ENCODE measurements at regions not wholly inside any gene's neighbourhood (a gene's known extent, or its start where the extent isn't known, plus 50 kb on each side); places are given as distances from the start of the nearest gene placed in this dataset.
A peak's percentile ranks its signal among the peaks of the same experiment; 100 is the strongest.

DNA sequence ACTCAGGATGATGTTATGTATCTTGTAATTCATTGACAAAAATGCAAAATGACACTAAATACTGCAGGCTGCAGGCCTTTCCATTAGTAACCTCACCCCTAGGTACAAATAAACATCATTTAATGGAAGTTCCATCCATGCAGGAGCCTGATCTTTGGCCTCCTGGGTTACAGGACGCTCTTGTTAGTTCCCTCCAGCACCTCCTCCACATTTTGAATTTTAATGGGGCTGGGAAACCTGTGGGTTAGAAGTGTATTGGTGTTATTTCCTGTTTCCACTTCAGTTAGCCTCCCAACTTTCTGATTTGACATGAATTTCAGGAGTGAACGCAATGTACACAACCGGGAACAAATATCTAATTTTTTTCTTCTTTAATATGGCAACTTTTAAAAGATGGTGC is 237.1 kb upstream of the ARGLU1 start:
- DNase-seq (no peak), ATAC-seq (no peak)
- no peak overlapping the region for H3K4me3 ChIP-seq
- peak overlapping the region in 2 of 12 donors; percentile 1 to 26 for H3K27ac ChIP-seq
- no peaks in the 10 kb centered on the region for H3K36me3 ChIP-seq
- peaks cover 0 to 6% (median 0%) of the 10 kb centered on the region in 12 donors for H3K4me1 ChIP-seq
- no peaks in the 10 kb centered on the region for H3K9me3 ChIP-seq
- no peak for TF ChIP-seq POLR2A (IDR thresholded peaks at IDR 0.05)
- TF ChIP-seq, protein P1, sequence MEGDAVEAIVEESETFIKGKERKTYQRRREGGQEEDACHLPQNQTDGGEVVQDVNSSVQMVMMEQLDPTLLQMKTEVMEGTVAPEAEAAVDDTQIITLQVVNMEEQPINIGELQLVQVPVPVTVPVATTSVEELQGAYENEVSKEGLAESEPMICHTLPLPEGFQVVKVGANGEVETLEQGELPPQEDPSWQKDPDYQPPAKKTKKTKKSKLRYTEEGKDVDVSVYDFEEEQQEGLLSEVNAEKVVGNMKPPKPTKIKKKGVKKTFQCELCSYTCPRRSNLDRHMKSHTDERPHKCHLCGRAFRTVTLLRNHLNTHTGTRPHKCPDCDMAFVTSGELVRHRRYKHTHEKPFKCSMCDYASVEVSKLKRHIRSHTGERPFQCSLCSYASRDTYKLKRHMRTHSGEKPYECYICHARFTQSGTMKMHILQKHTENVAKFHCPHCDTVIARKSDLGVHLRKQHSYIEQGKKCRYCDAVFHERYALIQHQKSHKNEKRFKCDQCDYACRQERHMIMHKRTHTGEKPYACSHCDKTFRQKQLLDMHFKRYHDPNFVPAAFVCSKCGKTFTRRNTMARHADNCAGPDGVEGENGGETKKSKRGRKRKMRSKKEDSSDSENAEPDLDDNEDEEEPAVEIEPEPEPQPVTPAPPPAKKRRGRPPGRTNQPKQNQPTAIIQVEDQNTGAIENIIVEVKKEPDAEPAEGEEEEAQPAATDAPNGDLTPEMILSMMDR (IDR thresholded peaks at IDR 0.05) = no peak
- H3K27me3 ChIP-seq = no peaks in the 10 kb centered on the region
- intact Hi-C loops (cut with DNase I) = loop anchor here in 1 of 10 donors (10.0 kb wide), 1 partner anchor 110 kb away; no protein-coding TSS in a partner anchor
- WGBS, 4 donors = 45 to 62% (median 48%) methylated on average over 3 of the region's 3 CpGs

DNA sequence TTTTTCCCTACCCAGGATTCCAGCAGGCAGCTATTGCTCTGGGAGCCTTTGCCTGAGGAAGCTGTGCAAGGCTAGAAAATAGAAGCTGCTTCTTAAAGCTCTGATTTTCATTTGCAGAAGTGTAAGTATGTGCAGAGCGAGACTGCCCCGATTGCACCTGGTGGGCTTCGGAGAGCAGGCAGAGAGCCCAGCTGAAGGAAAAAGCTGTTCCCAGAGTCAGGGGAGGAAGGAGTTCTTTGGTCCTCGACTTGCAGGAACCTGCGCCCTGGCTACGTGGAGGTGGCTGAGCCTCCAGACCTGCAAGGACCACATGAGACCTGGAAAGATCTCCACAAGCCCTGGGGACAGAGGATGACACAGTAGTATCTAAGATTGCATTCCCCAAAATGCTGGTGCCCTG is 235.0 kb upstream of the ARGLU1 start:
- no peaks in the 10 kb centered on the region for H3K9me3 ChIP-seq
- intact Hi-C loops (cut with DNase I) = loop anchor here in 1 of 10 donors (10.0 kb wide), 1 partner anchor 112 kb away; no protein-coding TSS in a partner anchor
- H3K4me1 ChIP-seq = peaks cover 0 to 11% (median 0%) of the 10 kb centered on the region in 12 donors
- no peak overlapping the region for H3K4me3 ChIP-seq
- TF ChIP-seq POLR2A (IDR thresholded peaks at IDR 0.05) = no peak
- TF ChIP-seq, protein P1 (IDR thresholded peaks at IDR 0.05) = no peak
- no peaks in the 10 kb centered on the region for H3K36me3 ChIP-seq
- 66 to 82% (median 76%) methylated on average over 6 of the region's 6 CpGs for WGBS, 4 donors
- ATAC-seq = no peak
- H3K27me3 ChIP-seq = peaks cover 0 to 3% (median 0%) of the 10 kb centered on the region in 9 donors
- no peak for DNase-seq
- H3K27ac ChIP-seq = no peak overlapping the region

DNA sequence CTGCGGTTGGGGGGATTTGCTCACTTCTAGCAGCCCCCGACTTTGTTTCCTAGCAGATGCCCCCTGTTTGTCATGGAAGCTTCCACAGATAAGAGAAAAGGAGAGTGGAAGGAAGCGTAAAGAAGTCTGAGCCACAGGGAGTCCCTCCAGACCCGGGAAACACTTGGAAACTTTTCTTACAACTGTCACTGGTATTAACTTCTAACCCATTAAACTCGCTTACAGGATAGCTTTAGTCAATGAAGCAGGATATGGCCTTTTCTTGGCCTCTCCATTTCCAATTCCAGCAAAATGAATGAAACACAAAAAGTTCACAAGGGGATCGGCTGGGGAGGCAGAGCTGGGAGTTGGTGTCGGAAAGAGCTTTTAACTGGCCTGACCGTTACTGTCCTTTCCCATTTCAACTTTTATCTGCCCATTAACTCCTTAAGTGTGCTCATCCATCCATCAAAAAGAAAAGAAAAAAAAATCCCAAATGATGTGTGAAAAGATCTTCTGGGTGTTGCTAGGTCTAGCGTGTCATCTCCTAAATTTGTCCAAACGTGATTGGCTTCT is 231.9 kb upstream of the ARGLU1 start:
- H3K9me3 ChIP-seq = no peaks in the 10 kb centered on the region
- intact Hi-C loops (cut with DNase I) = loop anchor here in 1 of 10 donors (10.0 kb wide), 1 partner anchor 115 kb away; no protein-coding TSS in a partner anchor
- peaks cover 0 to 11% (median 0%) of the 10 kb centered on the region in 12 donors for H3K4me1 ChIP-seq
- DNase-seq (no peak), ATAC-seq (no peak)
- H3K4me3 ChIP-seq = no peak overlapping the region
- H3K36me3 ChIP-seq = no peaks in the 10 kb centered on the region
- TF ChIP-seq POLR2A (IDR thresholded peaks at IDR 0.05) = no peak
- TF ChIP-seq, protein P1 (IDR thresholded peaks at IDR 0.05) = no peak
- H3K27ac ChIP-seq = no peak overlapping the region
- WGBS, 4 donors = 68 to 71% (median 69%) methylated on average over 10 of the region's 10 CpGs
- peaks cover 0 to 8% (median 0%) of the 10 kb centered on the region in 9 donors for H3K27me3 ChIP-seq

DNA sequence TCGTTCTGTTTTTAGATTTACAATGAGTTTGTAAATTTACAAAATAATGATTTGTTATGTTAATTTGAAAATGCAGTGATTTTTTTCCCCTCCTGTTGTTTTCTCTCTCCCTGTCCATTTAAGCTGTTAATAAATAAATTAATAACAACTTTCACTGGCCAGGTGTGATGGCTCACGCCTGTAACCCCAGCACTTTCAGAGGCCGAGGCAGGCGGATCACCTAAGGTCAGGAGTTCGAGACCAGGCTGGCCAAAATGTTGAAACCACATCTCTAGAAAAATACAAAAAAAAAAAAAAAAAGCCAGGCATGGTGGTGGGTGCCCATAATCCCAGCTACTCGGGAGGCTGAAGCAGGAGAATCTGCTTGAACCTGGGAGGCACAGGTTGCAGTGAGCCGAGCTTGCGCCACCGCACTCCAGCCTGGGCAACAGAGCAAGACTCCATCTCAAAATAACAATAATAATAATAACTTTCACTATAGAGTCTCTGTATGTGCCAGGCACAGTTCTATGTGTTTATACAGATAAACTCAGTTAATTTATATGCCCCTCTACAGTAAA is 229.2 kb upstream of the ARGLU1 start:
- TF ChIP-seq POLR2A (IDR thresholded peaks at IDR 0.05) = no peak
- TF ChIP-seq, protein P1 (IDR thresholded peaks at IDR 0.05) = no peak
- intact Hi-C loops (cut with DNase I) = no loop called here
- Histone ChIP-seq H3K4me1 (peaks cover 0 to 5% (median 0%) of the 10 kb centered on the region in 12 donors), H3K27me3 (peaks cover 0 to 8% (median 0%) of the 10 kb centered on the region in 9 donors), H3K4me3 (no peak overlapping the region), H3K36me3 (no peaks in the 10 kb centered on the region), H3K9me3 (no peaks in the 10 kb centered on the region), H3K27ac (no peak overlapping the region)
- 72 to 80% (median 78%) methylated on average over 9 of the region's 9 CpGs for WGBS, 4 donors
- ATAC-seq (no peak), DNase-seq (no peak)
